Stimulated activated CD4-positive, alpha-beta T cell treated with anti-CD3 and anti-CD28 coated beads, Interleukin-15, amount 100 ng/mL, for 1 hour (primary cell): ENCODE measurements at regions not wholly inside any gene's neighbourhood (a gene's known extent, or its start where the extent isn't known, plus 50 kb on each side); places are given as distances from the start of the nearest gene placed in this dataset.
A peak's percentile ranks its signal among the peaks of the same experiment; 100 is the strongest.

Experiments used
- DNase-seq, 2 donors: peaks; one replicate each; pipeline ENCODE4 v3.0.0-alpha.2; 2020; ENCODE audit warnings: low read depth in 1 of 2, low spot score in 1 of 2

DNA sequence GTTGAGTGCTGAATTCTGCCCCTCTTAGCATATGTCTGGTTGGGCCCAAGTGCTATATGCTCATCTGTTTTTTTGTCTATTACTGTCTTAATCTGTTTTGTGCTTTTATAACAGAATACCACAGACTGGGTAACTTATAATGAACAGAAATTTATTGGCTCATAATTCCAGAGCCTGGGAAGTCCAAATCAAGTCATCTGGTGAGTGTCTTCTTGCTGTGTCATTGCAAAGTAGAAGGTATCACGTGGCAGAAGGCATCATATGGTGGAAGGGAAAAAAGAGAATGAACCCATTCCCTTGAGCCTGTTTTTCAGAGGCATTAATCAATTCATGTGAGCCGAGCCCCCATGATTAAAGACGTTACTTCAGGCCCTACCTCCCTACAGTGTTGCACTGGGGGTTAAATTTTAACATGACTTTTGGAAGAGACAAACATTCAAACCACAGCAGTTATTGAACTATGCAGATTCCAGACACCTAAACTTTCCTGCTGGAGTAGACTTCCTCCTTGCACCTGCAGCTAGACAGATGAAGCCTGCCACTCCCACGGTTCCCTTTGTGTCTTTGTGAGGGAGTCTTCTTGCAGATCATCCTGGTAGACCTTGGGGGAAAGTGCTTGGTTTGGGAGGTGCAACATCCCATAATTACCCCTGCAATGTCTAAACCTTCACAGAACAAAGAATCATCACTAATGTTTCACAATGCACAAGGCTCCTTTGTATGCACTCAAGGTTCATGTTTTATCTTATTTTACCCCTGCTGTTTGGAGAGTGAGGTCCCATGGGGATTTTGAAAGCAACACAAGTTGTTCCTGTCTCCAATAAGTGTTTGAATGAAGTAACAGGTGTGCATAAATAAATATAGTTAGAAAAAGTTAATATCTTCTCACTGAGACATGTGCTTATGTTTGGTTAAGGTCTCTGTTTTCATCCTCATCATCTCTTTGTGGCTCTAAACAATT is 64.7 kb upstream of the XCR1 start:
- DNase-seq, result no peak

DNA sequence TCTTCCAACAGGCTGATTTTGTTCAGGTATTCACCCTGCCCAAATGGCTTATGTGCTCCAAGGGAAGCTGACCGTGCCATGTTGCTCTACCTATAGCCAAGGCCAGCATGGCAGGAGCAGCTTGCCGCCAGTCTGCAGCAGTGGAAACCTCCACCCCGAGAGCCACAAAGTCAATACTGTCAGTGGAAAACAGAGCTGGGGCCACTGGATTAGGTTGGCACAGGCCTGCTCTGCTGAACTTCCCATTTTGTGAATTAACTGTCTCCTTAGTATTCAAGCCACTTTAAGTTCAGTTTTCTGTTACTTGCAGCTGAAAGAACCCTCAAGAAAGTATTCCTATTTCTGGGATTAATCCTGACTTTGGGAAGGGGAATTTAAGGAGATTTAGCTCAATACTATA is 63.8 kb upstream of the XCR1 start:
- DNase-seq, result no peak

DNA sequence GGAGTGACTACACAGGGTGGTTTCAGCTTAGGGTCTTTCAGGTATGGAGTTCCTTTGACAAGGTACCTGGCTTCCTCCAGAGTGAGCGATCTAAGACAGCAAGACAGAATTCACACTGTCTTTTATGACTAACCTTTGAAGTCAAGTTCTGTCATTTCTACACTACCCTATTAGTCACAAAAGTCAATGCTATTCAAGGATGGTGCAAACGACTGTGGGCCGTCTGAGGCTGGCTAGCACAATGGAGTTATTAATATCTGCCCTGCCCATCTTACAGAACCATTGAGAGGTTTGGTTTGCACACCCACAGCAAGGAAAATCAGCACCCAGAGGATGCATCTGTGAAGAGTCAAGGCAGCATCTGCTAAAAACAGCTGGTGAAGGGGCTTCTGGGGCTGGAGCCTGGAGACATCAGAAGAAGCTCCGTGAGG is 62.9 kb upstream of the XCR1 start:
- DNase-seq, result no peak

DNA sequence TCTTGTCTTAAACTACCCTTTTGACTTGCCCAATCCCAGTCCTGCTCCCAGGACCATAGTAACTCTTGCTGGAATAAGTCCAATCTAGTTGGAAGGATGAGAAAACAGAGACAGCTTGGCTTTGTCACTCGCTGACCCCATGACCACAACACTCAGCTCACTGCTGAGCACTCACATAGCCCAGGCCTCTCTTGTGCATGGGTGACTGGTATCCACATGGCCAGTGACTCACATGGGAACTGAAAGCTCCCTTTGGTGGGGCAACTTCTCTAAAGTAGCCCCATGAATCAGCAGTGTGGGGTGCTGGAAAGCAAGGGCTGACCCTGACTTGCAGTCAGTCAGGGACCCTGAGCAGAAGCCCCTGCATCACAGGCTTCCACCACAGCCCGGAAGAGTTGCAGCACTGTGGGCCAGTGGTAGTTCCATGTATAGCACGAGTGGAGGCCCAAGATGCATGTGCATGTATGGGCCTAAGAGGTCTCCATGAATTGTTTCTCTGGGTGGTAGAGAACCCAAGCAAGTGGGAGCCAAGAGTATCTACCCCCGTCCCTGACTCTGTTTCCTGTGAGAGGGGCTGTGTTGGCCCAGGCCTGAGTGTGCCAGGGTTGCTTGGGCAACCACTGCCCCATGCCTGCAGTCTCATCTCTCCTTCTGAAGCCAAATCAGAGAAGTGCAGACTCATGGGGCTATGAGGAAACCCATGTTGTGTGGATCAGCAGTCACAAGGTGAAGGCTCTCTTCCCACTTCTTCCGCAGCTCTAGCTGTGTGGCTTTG is 62.1 kb upstream of the XCR1 start:
- no peak for DNase-seq

- DNase-seq, result no peak
Observed at GRCh38 chr3:46087871-46088270, 60.6 kb upstream of the XCR1 start.

GRCh38 chr3:46086986-46087385 is 59.7 kb upstream of the XCR1 start:
- DNase-seq, result no peak

GRCh38 chr3:46086083-46086437 is 58.8 kb upstream of the XCR1 start:
- DNase-seq, result no peak

DNA sequence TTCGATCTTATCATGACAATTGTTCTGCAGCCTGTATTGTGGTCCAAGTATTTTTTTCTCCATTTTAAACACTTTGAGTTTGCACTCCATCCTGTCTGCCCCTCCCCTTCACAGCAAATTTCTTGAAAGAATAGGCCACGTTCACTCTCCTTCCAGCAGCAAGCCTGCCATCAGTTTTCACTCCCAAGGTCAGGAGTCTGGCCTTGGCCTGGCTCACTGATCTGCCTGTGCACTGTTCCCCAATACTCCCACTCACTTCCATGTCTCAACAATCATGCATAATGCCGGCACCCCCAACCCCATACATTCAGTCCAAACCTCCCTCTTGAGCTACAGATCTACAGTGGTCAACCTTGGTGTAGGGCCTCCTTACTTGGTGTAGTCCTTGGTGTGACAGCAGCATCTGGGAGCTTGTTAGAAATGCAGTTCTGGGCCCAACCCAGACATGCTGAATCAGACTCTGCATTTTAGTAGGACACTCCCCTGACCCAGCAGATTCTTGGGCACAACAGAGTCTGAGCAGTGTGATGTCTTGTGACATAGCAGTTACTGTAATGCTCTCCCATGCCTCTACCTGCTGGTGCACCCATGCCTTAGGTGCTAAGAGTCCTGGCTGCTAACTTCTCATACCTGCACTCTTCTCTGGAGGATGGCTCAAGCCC is 58.3 kb upstream of the XCR1 start:
- no peak for DNase-seq

- DNase-seq, result no peak
Observed at GRCh38 chr3:46083956-46084355, 56.7 kb upstream of the XCR1 start.

GRCh38 chr3:46082849-46083248 is 55.6 kb upstream of the XCR1 start:
- no peak for DNase-seq

- no peak for DNase-seq
Observed at GRCh38 chr3:46082021-46082420, 54.7 kb upstream of the XCR1 start.

- DNase-seq, result no peak
Observed at GRCh38 chr3:46080969-46081345, 53.7 kb upstream of the XCR1 start.

- no peak for DNase-seq
Observed at GRCh38 chr3:46080124-46080968, 53.1 kb upstream of the XCR1 start.

- DNase-seq, result peak; percentile 53 to 78
Observed at GRCh38 chr3:46078712-46079400, 51.6 kb upstream of the XCR1 start.
